BLaER1 treated with 17β-estradiol and CSF1 and Interleukin-3, amounts not matched to agents 10 nM and 100 nM (cell line): ENCODE measurements at regions not wholly inside any gene's neighbourhood (a gene's known extent, or its start where the extent isn't known, plus 50 kb on each side); places are given as distances from the start of the nearest gene placed in this dataset.
A peak's percentile ranks its signal among the peaks of the same experiment; 100 is the strongest.

Source experiments
- H3K27ac ChIP-seq, 11 experiments: shearing (Covaris generic); formaldehyde crosslinking; 2 replicates each; pipeline ENCODE4 v1.8.1; 2022
- H3K27me3 ChIP-seq, 11 experiments: shearing (Covaris generic); formaldehyde crosslinking; 2 replicates each; pipeline ENCODE4 v1.8.1; 2022
- H3K36me3 ChIP-seq, 11 experiments: shearing (Covaris generic); formaldehyde crosslinking; 2 replicates each; pipeline ENCODE4 v1.8.1; 2022
- H3K4me1 ChIP-seq, 10 experiments: shearing (Covaris generic); formaldehyde crosslinking; 2 replicates each; pipeline ENCODE4 v1.8.1; 2022
- H3K4me2 ChIP-seq, 11 experiments: shearing (Covaris generic); formaldehyde crosslinking; 2 replicates each; pipeline ENCODE4 v1.8.1; 2022
- H3K4me3 ChIP-seq, 10 experiments: shearing (Covaris generic); formaldehyde crosslinking; 2 replicates each; pipeline ENCODE4 v1.8.1; 2022
- H3K9ac ChIP-seq, 11 experiments: shearing (Covaris generic); formaldehyde crosslinking; 2 replicates each; pipeline ENCODE4 v1.8.1; 2022
- H3K9me3 ChIP-seq, 11 experiments: shearing (Covaris generic); formaldehyde crosslinking; replicated peaks in 1 of 11; 2 replicates each; pipeline ENCODE4 v1.8.1; 2022
- H4K20me1 ChIP-seq, 11 experiments: shearing (Covaris generic); formaldehyde crosslinking; 2 replicates each; pipeline ENCODE4 v1.8.1; 2022
- Cebpa-rat ChIP-seq, 11 experiments: shearing (Covaris generic); IDR thresholded peaks; 2 replicates each; pipeline ENCODE4 v1.8.1; 2022

- Histone ChIP-seq H3K27ac (no peak overlapping the region), H3K4me2 (no peak overlapping the region), H3K36me3 (no peaks in the 10 kb centered on the region), H4K20me1 (no peaks in the 10 kb centered on the region), H3K9ac (no peak overlapping the region), H3K27me3 (no peaks in the 10 kb centered on the region; a peak in 1 of 22 replicates), H3K9me3 (no peaks in the 10 kb centered on the region; a peak in 2 of 22 replicates), H3K4me3 (no peak overlapping the region), H3K4me1 (peaks cover 0 to 12% (median 5%) of the 10 kb centered on the region in 10 experiments; a peak in 10 of 20 replicates)
- no peak for TF ChIP-seq Cebpa-rat (IDR thresholded peaks at IDR 0.05)
Observed at GRCh38 chr4:19809989-19810388, 441.7 kb upstream of the SLIT2 start.

- Histone ChIP-seq H3K36me3 (no peaks in the 10 kb centered on the region), H3K4me1 (peaks cover 0 to 12% (median 5%) of the 10 kb centered on the region in 10 experiments; a peak in 10 of 20 replicates), H3K4me3 (no peak overlapping the region), H3K4me2 (peak overlapping the region in 3 of 11 experiments; percentile 9 to 29 (median 21); a peak in 3 of 22 replicates), H3K9ac (no peak overlapping the region), H4K20me1 (no peaks in the 10 kb centered on the region), H3K27ac (peak overlapping the region in 4 of 11 experiments; percentile 13 to 38 (median 26); a peak in 3 of 22 replicates), H3K9me3 (no peaks in the 10 kb centered on the region; a peak in 1 of 22 replicates), H3K27me3 (no peaks in the 10 kb centered on the region; a peak in 1 of 22 replicates)
- no peak for TF ChIP-seq Cebpa-rat (IDR thresholded peaks at IDR 0.05)
Observed at GRCh38 chr4:19807505-19807904, 444.2 kb upstream of the SLIT2 start.

GRCh38 chr4:19806865-19807264 is 444.8 kb upstream of the SLIT2 start:
- TF ChIP-seq Cebpa-rat (IDR thresholded peaks at IDR 0.05): no peak
- Histone ChIP-seq H4K20me1 (no peaks in the 10 kb centered on the region), H3K4me1 (peaks cover 0 to 12% (median 5%) of the 10 kb centered on the region in 10 experiments; a peak in 10 of 20 replicates), H3K4me2 (peak overlapping the region in 7 of 11 experiments; percentile 26 to 82 (median 63); a peak in 13 of 22 replicates), H3K27ac (peak overlapping the region in 2 of 11 experiments; percentile 26 to 33; a peak in 1 of 22 replicates), H3K9ac (no peak overlapping the region), H3K9me3 (no peaks in the 10 kb centered on the region; a peak in 1 of 22 replicates), H3K36me3 (no peaks in the 10 kb centered on the region), H3K4me3 (no peak overlapping the region), H3K27me3 (no peaks in the 10 kb centered on the region; a peak in 1 of 22 replicates)

- TF ChIP-seq Cebpa-rat (IDR thresholded peaks at IDR 0.05): no peak
- no peaks in the 10 kb centered on the region; a peak in 1 of 22 replicates for H3K9me3 ChIP-seq
- no peak overlapping the region for H3K27ac ChIP-seq
- no peak overlapping the region for H3K9ac ChIP-seq
- no peaks in the 10 kb centered on the region; a peak in 1 of 22 replicates for H3K27me3 ChIP-seq
- H3K36me3 ChIP-seq: no peaks in the 10 kb centered on the region
- no peak overlapping the region for H3K4me3 ChIP-seq
- H3K4me2 ChIP-seq: no peak overlapping the region
- no peaks in the 10 kb centered on the region for H4K20me1 ChIP-seq
- H3K4me1 ChIP-seq: peaks cover 0 to 12% (median 5%) of the 10 kb centered on the region in 10 experiments; a peak in 10 of 20 replicates
Observed at GRCh38 chr4:19803406-19803805, 448.3 kb upstream of the SLIT2 start.

- Histone ChIP-seq H3K36me3 (no peaks in the 10 kb centered on the region), H3K27me3 (no peaks in the 10 kb centered on the region), H3K9ac (no peak overlapping the region), H3K27ac (no peak overlapping the region), H3K4me1 (no peaks in the 10 kb centered on the region), H3K9me3 (no peaks in the 10 kb centered on the region), H3K4me3 (no peak overlapping the region), H3K4me2 (no peak overlapping the region), H4K20me1 (no peaks in the 10 kb centered on the region)
- no peak for TF ChIP-seq Cebpa-rat (IDR thresholded peaks at IDR 0.05)
Observed at GRCh38 chr4:19793831-19794230, 457.9 kb upstream of the SLIT2 start.

- H3K36me3 ChIP-seq: no peaks in the 10 kb centered on the region
- H3K9ac ChIP-seq: no peak overlapping the region
- no peaks in the 10 kb centered on the region for H3K4me1 ChIP-seq
- no peaks in the 10 kb centered on the region for H3K9me3 ChIP-seq
- no peaks in the 10 kb centered on the region for H3K27me3 ChIP-seq
- no peak for TF ChIP-seq Cebpa-rat (IDR thresholded peaks at IDR 0.05)
- no peaks in the 10 kb centered on the region for H4K20me1 ChIP-seq
- no peak overlapping the region for H3K4me2 ChIP-seq
- H3K4me3 ChIP-seq: no peak overlapping the region
- no peak overlapping the region for H3K27ac ChIP-seq
Observed at GRCh38 chr4:19791422-19792123, 460.1 kb upstream of the SLIT2 start.

GRCh38 chr4:19786616-19787015 is 465.1 kb upstream of the SLIT2 start:
- H3K27ac ChIP-seq: no peak overlapping the region
- no peaks in the 10 kb centered on the region for H3K27me3 ChIP-seq
- H3K9ac ChIP-seq: no peak overlapping the region
- no peak overlapping the region for H3K4me3 ChIP-seq
- peaks cover 25 to 30% (median 28%) of the 10 kb centered on the region in 11 experiments for H3K9me3 ChIP-seq
- H4K20me1 ChIP-seq: no peaks in the 10 kb centered on the region
- no peaks in the 10 kb centered on the region for H3K4me1 ChIP-seq
- peaks cover 0 to 5% (median 0%) of the 10 kb centered on the region in 11 experiments; a peak in 3 of 22 replicates for H3K36me3 ChIP-seq
- no peak overlapping the region for H3K4me2 ChIP-seq
- no peak for TF ChIP-seq Cebpa-rat (IDR thresholded peaks at IDR 0.05)

GRCh38 chr4:19783667-19784223 is 468.0 kb upstream of the SLIT2 start:
- no peak overlapping the region for H3K4me2 ChIP-seq
- H3K4me1 ChIP-seq: no peaks in the 10 kb centered on the region
- H4K20me1 ChIP-seq: no peaks in the 10 kb centered on the region
- H3K27ac ChIP-seq: no peak overlapping the region
- H3K4me3 ChIP-seq: no peak overlapping the region
- H3K27me3 ChIP-seq: no peaks in the 10 kb centered on the region
- peaks cover 0 to 5% (median 0%) of the 10 kb centered on the region in 11 experiments; a peak in 3 of 22 replicates for H3K36me3 ChIP-seq
- TF ChIP-seq Cebpa-rat (IDR thresholded peaks at IDR 0.05): no peak
- H3K9me3 ChIP-seq: peaks cover 27 to 33% (median 29%) of the 10 kb centered on the region in 11 experiments
- H3K9ac ChIP-seq: no peak overlapping the region

GRCh38 chr4:19780871-19781270 is 470.8 kb upstream of the SLIT2 start:
- H3K27me3 ChIP-seq: no peaks in the 10 kb centered on the region
- no peak overlapping the region for H3K27ac ChIP-seq
- no peaks in the 10 kb centered on the region for H3K4me1 ChIP-seq
- no peak for TF ChIP-seq Cebpa-rat (IDR thresholded peaks at IDR 0.05)
- H4K20me1 ChIP-seq: no peaks in the 10 kb centered on the region
- peaks cover 27 to 33% (median 29%) of the 10 kb centered on the region in 11 experiments for H3K9me3 ChIP-seq
- H3K4me2 ChIP-seq: no peak overlapping the region
- peaks cover 0 to 5% (median 0%) of the 10 kb centered on the region in 11 experiments; a peak in 3 of 22 replicates for H3K36me3 ChIP-seq
- no peak overlapping the region for H3K4me3 ChIP-seq
- H3K9ac ChIP-seq: no peak overlapping the region
